HG03565 (cell line): ENCODE measurements at regions not wholly inside any gene's neighbourhood (a gene's known extent, or its start where the extent isn't known, plus 50 kb on each side); places are given as distances from the start of the nearest gene placed in this dataset.
"Not testable (repeated sequence)": the region's sequence is repeated elsewhere in the genome, so short reads cannot be mapped to it uniquely, and the experiment has no call there.

Source experiments
- ATAC-seq: cut with Tn5 transposase; IDR thresholded peaks from one replicate; pipeline ENCODE4 v1.9.1; 2021; ENCODE audit warnings: mild to moderate bottlenecking, moderate library complexity; ENCODE audit not compliant: unreplicated experiment

- ATAC-seq = no peak
These were observed 452.3 kb downstream of the HTR1B start for GRCh38 chr6:77010931-77011542.

GRCh38 chr6:76992553-76992952, 470.7 kb downstream of the HTR1B start:
- ATAC-seq = no peak

DNA sequence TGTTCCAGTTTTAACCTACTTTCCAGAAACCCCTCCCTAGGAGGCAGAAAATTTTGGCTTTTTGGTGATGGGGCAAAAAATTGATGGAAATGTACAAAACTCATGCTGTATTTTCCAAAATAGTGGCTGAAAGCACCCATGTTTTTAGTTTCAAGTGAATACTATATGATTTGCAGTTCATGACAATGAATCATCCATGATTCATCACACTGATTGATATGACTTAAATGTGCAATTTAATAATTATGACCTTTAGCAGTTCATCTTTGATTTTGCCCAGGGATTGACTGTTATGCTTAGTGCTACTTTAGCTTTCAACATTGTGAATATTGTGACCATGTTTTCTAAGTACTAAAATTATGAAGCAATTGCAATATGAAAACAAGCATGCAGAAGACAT, 478.7 kb downstream of the HTR1B start:
- ATAC-seq = no peak

- no peak for ATAC-seq
These were observed 480.7 kb downstream of the HTR1B start for GRCh38 chr6:76982476-76983199.

DNA sequence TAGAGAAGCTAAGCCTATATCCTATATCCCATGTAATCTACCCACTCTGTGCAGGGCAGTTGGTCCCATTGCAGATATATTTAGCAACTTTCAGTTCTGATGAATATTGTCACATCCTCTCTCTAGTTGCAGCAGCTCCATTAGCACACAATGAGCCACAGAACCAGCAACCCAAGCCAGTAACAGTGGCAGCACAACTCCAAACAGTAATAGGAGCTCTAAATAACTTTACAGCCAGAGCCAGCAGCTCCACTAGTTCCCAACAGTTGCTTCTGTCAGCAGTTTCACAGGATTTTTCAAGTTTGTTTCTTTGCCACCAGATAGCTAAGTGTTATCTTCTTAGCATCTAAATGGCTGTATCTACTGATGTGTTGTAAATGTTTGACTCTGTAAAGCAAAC, 490.8 kb downstream of the HTR1B start:
- no peak for ATAC-seq

DNA sequence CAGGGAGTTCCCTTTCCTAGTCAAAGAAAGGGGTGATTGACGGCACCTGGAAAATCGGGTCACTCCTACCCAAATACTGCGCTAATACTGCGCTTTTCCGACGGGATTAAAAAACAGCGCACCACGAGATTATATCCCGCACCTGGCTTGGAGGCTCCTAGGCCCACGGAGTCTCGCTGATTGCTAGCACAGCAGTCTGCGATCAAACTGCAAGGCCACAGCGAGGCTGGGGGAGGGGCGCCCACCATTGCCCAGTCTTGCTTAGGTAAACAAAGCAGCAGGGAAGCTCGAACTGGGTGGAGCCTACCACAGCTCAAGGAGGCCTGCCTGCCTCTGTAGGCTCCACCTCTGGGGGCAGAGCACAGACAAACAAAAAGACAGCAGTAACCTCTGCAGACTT, 504.1 kb downstream of the HTR1B start:
- ATAC-seq = not testable (repeated sequence)

DNA sequence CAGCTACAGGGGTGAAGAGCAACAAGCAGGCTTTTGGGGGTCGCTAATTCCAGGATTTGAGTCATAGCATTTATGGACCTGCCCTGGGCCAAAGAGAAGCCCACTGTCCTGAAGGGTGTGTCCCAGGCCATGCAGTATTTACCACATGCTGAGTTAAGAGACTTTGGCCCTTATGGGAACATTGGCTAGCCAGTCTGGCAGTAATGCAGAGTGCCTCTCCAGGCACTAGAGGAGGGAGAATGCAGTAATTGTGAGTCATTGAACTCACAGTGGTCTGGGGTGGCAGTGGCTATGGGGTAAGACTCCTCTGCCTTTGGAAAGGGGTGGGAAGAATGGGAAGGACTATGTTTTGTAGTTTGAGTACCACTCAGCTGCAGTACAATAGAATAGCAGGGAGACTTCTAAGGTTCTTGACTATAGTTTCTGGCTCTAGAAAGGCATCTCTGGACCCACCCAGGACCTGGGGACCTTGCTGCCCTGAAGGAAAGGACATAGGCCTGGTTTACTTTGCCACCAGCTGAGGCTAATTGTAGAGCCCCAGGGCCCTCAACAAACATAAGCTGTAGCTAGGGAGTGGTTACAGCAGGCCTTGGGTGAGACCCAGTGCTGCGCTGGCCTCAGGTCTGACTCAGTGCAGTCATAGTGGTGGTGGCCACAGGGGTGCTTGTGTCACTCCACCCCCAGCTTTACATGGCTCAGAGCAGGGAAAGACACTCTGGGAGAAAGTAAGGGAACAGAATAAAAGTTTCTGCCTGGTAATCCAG, 520.9 kb downstream of the HTR1B start:
- ATAC-seq = no peak

DNA sequence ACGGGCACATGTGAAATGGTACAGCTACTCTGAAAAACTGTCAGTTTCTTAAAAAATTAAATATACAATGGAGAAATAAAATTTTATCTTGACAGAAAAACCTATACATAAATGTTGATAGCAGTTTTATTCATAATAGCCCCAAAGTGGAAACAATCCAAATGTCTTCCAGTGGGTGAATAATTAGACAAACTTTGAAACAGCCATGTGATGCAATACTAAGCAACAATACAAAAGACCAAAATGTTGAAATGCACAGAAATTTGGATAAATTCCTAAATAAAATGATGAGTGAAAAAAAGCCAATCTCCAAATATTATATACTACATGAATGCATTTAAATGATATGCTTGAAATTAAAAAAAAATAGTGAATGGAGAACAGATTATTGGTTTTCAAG, 523.1 kb downstream of the HTR1B start:
- ATAC-seq = no peak

DNA sequence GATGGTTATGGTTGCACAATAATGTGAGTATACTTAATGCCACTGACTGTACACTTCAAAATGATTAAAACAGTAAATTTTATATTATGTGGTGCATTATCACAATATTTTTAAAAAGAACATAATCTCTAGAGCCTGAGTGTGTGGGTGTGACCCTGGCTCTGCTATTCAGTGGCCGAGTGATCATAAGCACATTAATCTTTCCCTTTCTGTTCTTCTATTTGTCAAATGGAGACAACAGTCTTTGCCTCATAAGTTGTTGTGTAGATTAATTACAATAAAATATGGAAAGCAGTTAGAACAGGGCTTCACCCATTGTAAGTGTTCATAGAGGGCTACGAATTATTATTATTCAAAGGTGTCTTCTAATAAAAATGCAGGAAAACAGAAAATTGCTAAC, 548.6 kb downstream of the HTR1B start:
- no peak for ATAC-seq

DNA sequence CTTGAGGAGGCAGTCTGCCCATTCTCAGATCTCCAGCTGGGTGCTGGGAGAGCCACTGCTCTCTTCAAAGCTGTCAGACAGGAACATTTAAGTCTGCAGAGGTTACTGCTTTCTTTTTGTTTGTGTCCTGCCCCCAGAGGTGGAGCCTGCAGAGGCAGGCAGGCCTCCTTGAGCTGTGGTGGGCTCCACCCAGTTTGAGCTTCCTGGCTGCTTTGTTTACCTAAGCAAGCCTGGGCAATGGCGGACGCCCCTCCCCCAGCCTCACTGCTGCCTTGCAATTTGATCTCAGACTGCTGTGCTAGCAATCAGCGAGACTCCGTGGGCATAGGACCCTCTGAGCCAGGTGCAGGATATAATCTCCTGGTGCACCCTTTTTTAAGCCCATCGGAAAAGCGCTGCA, 557.8 kb downstream of the HTR1B start:
- not testable (repeated sequence) for ATAC-seq

DNA sequence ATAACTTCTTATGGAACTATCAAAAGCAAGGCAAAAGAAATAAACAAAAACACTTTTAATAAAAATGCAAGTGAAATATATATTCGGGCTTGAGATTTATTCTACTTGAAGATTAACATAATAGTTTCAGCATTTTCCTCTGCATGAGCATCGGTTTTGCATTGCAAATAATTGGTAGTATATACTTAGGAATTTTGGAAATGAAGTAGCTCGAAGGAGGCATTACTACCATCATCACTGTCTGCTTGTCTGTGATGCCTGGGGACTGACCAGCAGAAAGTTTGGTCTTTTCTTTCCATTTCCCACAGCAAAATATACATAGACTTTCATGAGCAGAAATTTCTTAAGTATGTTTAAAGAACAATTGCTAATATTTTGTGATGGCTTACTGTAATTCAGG, 570.7 kb downstream of the HTR1B start:
- ATAC-seq = no peak

GRCh38 chr6:76888351-76888750, 574.9 kb downstream of the HTR1B start:
- ATAC-seq = no peak

DNA sequence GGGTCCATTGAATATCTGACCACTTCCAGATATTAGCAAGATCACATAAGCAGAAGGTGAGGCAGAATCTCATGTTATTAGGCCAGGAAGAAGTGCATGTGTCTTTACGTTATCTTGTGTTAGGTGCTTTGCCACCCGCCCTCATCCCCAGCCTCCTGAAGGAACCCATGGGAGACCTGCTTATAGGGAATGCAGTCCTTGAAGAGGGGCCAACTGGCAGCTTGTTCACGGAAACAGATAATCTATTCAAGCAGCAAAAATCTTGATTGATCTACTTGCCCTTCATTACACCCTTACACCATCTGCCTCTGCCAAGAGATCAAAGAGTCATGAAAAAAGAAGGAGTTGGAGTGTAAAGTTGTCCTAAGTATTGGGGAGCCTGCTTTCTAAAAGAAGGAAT, 576.4 kb downstream of the HTR1B start:
- no peak for ATAC-seq

GRCh38 chr6:76885861-76886301, 577.4 kb downstream of the HTR1B start:
- ATAC-seq = no peak

DNA sequence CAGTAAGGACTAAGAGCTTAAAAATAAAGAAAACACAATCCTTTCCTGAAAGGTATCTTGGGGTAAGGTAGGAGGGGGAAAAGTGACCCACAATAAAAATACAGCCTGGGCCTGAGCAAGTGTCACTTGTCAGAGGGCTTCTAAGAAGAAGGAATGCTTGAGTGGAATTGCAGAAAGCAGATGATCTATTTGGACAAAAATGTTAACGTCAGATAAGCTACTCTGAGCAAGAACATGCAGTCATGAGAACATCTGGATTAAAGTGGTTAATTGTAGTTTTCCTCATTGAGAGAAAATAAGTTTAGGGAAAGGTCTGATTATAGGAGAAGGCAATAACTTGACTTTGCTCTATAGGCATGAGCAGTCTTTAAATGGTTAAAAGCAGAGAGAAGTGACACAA, 581.9 kb downstream of the HTR1B start:
- no peak for ATAC-seq

DNA sequence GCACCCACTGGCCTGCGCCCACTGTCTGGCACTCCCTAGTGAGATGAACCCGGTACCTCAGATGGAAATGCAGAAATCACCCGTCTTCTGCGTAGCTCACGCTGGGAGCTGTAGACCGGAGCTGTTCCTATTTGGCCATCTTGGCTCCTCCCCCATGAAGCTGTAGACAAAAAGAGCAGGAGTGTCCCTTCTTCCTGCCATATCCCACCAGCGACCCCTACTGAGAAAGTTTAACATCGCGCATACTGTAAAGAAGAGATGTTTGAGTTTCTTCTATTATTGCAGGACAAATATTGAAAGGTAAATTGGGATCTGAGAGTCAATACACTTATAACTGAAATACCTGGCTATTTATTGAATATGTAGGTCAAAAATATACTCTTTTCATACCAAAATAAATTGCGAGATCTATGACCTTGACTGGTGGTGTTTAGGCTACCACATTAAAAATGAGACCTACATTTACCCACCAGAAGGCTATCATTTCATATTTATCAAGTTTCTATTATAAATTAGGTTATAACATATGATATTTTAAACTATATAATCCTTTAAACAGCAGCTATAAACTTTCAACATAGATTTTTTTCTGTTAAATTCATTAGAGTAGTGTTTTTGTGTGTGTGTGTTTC, 586.3 kb downstream of the HTR1B start:
- ATAC-seq = no peak

GRCh38 chr6:76876430-76876829, 586.9 kb downstream of the HTR1B start:
- ATAC-seq = not testable (repeated sequence)

GRCh38 chr6:76867182-76867581, 596.1 kb downstream of the HTR1B start:
- no peak for ATAC-seq

- ATAC-seq = no peak
These were observed 597.0 kb downstream of the HTR1B start for GRCh38 chr6:76866091-76866915.

DNA sequence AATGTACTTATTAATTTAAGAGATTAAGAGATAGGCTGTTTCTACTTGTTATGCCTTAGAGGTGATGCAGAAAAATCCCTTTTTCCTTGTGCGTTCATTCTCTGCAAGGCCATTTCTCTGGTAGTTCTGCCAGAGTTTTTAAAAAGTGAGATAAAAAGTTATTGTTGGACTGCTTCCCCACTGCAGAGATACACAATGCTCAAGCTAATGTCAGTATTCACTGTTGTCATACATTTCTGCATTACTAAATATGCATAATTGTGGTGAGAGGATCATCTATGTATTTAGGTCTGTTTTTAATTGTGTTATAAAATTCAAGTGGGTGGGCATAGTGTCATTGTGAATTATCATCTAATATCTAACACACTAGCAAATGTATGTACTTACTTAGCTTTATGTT, 600.4 kb downstream of the HTR1B start:
- no peak for ATAC-seq

DNA sequence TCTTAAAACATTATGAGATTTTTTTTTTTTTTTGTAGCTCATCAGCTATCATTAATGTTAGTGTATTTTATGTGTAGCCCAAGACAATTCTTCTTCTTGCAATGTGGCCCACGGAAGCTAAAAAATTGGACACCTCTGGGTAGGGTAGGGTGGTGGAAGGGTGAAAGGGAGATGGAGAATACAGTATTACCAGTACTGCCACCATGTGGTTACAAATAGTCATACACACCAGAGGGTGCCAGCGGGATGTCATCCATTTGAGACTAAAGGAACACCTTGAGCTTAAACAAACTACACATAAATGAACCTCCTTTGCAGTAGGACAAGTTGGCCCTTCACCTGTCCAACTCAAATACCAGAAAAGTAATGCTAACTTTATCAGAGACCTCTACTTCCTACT, 601.9 kb downstream of the HTR1B start:
- peak; percentile 95 for ATAC-seq
